ENCODE measurements at regions not wholly inside any gene's neighbourhood (a gene's known extent, or its start where the extent isn't known, plus 50 kb on each side); places are given as distances from the start of the nearest gene placed in this dataset.
A peak's percentile ranks its signal among the peaks of the same experiment; 100 is the strongest.

DNA sequence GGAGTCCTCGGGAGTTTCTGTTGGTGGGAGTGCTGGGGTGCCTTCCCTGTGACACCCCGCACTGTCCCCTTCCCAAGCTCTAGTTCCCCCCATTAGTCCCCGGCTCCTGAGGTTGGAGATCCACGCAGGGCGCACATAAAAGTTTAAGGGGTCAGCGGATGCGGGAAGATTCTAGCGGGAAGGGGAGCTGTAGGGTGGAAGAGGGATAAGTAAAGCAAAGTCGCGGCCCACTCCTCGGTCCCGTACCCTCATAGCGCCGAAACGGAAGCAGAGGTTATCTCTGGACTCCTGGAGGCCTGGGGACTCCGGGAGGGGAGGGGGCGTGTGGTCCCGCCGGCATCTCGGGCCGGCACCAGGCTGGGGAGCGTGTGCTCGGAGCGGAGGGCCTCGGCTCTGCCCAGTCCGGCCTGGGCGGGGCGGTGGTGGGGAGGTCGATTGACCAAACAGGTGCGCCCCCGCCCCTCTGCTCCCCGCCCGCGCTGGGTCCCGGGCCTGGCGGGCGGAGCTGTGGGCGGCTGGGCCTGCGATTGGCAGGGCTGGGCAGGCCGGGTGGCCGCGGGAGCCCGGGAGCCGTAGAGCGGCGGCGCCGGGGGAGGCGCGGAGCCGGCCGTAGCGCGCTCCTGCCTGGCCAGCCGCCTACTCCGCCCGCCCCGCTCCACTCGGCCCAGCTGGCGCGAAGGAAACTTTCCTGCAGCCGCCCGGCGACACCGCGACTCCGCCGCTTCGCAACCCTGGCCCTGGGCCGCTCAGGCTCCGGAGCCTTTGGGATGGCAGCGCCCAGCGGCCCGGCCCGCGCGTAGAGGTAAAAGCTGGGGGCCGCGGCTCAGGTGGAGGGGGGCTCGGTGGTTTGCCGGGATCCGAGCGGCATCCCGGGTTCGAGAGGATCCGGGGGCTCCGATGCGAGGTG lies 52.2 kb upstream of the DAB2IP start:
- Histone ChIP-seq H3K27me3 (peaks cover 0 to 29% (median 0%) of the 10 kb centered on the region in 9 donors), H3K4me1 (peaks cover 4 to 51% (median 37%) of the 10 kb centered on the region in 12 donors), H3K4me3 (peak overlapping the region; percentile 57 to 78 (median 71)), H3K27ac (peak overlapping the region; percentile 79 to 98 (median 95)), H3K9me3 (peaks cover 0 to 14% (median 0%) of the 10 kb centered on the region in 12 donors), H3K36me3 (no peaks in the 10 kb centered on the region)
- DNase-seq, result peak; percentile 82 to 88 (median 83)
- TF ChIP-seq, protein P1, sequence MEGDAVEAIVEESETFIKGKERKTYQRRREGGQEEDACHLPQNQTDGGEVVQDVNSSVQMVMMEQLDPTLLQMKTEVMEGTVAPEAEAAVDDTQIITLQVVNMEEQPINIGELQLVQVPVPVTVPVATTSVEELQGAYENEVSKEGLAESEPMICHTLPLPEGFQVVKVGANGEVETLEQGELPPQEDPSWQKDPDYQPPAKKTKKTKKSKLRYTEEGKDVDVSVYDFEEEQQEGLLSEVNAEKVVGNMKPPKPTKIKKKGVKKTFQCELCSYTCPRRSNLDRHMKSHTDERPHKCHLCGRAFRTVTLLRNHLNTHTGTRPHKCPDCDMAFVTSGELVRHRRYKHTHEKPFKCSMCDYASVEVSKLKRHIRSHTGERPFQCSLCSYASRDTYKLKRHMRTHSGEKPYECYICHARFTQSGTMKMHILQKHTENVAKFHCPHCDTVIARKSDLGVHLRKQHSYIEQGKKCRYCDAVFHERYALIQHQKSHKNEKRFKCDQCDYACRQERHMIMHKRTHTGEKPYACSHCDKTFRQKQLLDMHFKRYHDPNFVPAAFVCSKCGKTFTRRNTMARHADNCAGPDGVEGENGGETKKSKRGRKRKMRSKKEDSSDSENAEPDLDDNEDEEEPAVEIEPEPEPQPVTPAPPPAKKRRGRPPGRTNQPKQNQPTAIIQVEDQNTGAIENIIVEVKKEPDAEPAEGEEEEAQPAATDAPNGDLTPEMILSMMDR (IDR thresholded peaks at IDR 0.05), result peak in 1 of 12 donors; percentile 13
- TF ChIP-seq POLR2A (IDR thresholded peaks at IDR 0.05), result peak; percentile 2 to 68
- WGBS, 4 donors, result 2 to 7% (median 4%) methylated on average over 41 to 88 of the region's 88 CpGs
- peak; percentile 70 to 88 (median 83) for ATAC-seq
- intact Hi-C loops (cut with DNase I), result loop anchor here in 4 of 10 donors (2.0 to 5.0 kb wide), 3 partner anchors 32 to 47 kb away; no protein-coding TSS in a partner anchor

DNA sequence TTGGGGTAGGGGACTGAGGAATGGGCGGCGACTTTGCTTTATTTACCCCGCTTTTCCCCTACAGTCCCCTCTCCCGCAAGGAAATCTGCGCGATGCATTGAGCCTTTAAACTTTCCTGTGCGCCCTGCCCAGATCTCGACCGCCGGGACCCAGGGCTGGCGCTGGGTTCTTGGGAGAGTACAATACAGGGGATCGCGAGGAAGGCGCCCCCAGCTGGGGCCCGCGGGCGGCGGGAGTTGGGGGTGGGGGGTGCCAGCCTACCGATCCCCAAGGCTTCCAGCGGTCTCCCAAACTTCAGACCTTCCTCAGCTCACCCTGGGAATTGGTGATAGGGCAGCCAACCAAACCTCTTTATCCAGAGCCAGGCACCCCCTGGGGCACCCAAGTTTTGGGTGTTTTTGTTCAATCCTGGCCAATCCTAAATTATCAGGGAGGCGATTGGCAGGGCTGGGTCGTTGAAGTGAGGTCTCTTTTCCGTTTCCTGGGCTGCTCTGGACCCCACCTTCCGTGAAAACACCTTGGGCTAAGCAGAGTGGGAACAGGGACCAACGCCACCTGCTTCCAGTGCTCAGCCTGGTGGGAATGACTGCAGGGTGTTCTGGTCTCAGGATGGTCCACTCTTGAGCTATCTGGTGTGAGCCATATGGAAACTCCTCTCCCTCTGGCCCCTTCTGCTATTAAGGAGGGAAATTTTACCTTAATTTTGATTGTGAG lies 51.4 kb upstream of the DAB2IP start:
- Histone ChIP-seq H3K36me3 (no peaks in the 10 kb centered on the region), H3K4me1 (peaks cover 7 to 59% (median 45%) of the 10 kb centered on the region in 12 donors), H3K27ac (peak overlapping the region; percentile 79 to 98 (median 95)), H3K4me3 (peak overlapping the region; percentile 57 to 78 (median 71)), H3K9me3 (peaks cover 0 to 14% (median 0%) of the 10 kb centered on the region in 12 donors), H3K27me3 (peaks cover 0 to 29% (median 0%) of the 10 kb centered on the region in 9 donors)
- ATAC-seq (no peak), DNase-seq (no peak)
- WGBS, 4 donors, result 11 to 21% (median 16%) methylated on average over 18 to 25 of the region's 25 CpGs
- TF ChIP-seq POLR2A (IDR thresholded peaks at IDR 0.05), result no peak
- TF ChIP-seq, protein P1 (IDR thresholded peaks at IDR 0.05), result no peak
- intact Hi-C loops (cut with DNase I), result loop anchor here in 8 of 10 donors (2.0 to 5.0 kb wide), 4 partner anchors 33 to 48 kb away; no protein-coding TSS in a partner anchor

DNA sequence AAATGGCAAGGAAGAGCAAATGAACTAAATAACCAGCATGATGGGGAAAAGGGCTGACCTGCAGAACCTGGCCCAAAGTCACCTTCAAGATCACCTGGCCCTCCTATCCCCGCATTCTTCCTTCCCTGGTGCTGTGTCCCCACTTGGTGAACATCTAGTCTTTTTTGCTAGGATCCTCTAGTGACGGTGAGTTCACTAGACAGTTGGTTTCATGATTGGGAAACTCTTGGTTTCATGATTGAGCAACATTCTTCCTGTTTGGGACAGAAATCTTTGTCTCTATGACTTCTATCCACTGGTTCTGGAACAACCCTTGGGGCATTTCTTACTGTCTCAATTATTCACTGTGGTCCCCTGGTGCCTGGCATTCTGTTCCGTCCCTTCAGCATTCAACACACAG lies 50.2 kb upstream of the DAB2IP start:
- Histone ChIP-seq H3K9me3 (peaks cover 0 to 14% (median 0%) of the 10 kb centered on the region in 12 donors), H3K36me3 (no peaks in the 10 kb centered on the region), H3K4me3 (no peak overlapping the region), H3K4me1 (peaks cover 7 to 70% (median 53%) of the 10 kb centered on the region in 12 donors), H3K27me3 (peaks cover 0 to 29% (median 0%) of the 10 kb centered on the region in 9 donors), H3K27ac (no peak overlapping the region)
- TF ChIP-seq, protein P1 (IDR thresholded peaks at IDR 0.05), result no peak
- TF ChIP-seq POLR2A (IDR thresholded peaks at IDR 0.05), result no peak
- intact Hi-C loops (cut with DNase I), result loop anchor here in 5 of 10 donors (5.0 kb wide), 2 partner anchors 34 to 49 kb away; no protein-coding TSS in a partner anchor
- ATAC-seq (no peak), DNase-seq (no peak)
- WGBS, 4 donors, result 69 to 86% (median 74%) methylated on average over 3 of the region's 3 CpGs
